ENCODE measurements at regions not wholly inside any gene's neighbourhood (a gene's known extent, or its start where the extent isn't known, plus 50 kb on each side); places are given as distances from the start of the nearest gene placed in this dataset.

GRCh38 chr6:82702574-82702973 lies 339.0 kb downstream of the TPBG start:
- no peak for TF ChIP-seq CTCF (IDR thresholded peaks at IDR 0.05)
- no peak for TF ChIP-seq POLR2A (IDR thresholded peaks at IDR 0.05)

Data from esophagus squamous epithelium (tissue), 4 donors.